ENCODE measurements at regions not wholly inside any gene's neighbourhood (a gene's known extent, or its start where the extent isn't known, plus 50 kb on each side); places are given as distances from the start of the nearest gene placed in this dataset.
"Not testable (repeated sequence)": the region's sequence is repeated elsewhere in the genome, so short reads cannot be mapped to it uniquely, and the experiment has no call there.

DNA sequence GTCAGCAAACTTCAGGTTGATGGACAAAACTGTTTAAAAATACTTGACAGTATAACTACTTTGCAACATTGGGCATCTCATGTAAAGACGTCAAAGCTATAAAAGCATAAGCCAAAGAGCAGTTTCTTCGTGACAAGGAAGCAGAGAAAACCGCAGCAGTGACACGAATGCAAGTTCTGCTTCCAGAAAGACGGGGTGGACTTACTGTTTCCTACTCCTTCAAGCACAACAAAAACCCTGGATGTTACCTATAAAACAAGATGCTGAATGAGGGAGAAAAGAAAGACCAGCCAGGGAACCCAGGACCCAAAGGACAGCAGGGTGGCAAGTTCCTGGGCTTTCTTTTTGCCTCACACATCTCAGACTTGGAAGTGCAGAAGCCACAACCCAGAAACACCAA is 98.0 kb downstream of the DLL1 start:
- no peak for DNase-seq

DNA sequence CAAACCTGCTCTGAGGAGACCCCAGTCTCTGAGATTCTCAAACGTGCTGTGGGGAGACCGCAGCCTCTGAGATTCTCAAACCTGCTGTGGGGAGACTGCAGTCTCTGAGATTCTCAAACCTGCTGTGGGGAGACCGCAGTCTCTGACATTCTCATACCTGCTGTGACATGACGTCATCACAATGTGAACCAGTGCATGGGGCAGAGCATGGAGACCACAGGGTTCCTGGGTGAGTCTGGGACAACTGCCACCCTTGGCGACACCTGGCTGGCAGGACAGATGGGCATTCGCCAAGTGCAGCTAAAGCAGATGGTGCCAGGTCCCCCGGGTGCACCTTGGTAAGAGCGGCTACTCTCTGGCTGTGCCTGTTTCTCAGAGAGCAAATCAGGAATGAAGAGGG is 98.8 kb downstream of the DLL1 start:
- not testable (repeated sequence) for DNase-seq

DNA sequence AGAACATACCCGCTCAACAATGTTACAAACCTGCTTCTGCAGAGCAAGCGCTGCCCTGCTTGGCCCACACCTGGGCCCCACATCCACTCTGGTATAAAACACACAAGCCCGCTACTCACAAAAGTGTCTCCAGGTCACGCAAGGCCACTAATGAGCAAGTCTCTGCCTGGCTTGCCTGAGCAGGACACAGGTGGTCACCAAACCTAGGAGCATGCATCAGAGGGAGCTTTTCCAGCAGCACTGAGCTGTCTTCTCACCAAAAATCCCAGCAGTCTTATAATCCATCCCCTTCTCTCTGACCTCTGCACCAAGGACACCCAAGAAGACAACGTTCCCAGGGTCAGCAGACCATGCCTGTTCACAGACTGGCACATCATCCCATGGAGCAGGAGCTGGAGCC is 100.8 kb downstream of the DLL1 start:
- DNase-seq = no peak

DNA sequence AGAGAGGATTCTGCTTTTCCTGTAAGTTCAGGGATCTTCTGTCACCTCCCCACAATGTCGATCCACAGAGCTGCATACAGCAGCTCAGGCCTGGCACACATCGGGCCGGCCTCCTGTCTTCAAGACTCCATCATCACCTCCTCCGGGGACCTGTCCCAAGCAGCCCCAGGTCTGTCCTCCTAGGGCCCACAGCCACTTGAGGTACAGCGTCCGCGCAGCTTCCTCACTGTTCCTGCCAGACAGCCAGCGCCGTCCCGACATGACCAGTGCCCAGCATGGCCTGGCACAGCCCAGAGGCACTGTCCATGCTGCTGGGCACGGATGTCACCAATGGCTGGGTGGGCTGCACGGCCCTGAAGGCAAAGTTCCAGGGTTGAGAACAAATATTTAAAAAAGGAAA is 101.6 kb downstream of the DLL1 start:
- no peak for DNase-seq

DNA sequence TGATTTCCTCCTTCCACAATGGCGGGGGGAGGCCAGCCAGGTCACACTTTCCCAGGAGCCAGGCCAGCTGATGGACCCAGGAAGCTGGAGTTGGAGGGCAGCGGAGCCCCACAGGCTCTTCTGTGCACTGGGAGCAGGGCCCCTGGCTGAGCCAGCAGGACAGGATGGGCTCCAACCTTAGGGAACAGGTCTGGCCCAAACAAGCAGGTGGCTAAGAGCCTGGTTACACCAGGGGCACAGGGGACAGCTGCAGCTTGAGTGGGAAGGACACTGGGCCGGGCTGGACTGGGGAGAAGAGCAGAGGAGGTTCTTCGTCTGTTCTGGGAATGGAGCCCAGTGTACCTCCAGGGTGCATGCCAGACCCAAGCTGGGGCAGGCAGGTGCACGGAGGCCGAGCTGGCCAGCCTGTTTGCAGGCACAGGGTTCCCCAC is 102.3 kb downstream of the DLL1 start:
- DNase-seq = no peak

DNA sequence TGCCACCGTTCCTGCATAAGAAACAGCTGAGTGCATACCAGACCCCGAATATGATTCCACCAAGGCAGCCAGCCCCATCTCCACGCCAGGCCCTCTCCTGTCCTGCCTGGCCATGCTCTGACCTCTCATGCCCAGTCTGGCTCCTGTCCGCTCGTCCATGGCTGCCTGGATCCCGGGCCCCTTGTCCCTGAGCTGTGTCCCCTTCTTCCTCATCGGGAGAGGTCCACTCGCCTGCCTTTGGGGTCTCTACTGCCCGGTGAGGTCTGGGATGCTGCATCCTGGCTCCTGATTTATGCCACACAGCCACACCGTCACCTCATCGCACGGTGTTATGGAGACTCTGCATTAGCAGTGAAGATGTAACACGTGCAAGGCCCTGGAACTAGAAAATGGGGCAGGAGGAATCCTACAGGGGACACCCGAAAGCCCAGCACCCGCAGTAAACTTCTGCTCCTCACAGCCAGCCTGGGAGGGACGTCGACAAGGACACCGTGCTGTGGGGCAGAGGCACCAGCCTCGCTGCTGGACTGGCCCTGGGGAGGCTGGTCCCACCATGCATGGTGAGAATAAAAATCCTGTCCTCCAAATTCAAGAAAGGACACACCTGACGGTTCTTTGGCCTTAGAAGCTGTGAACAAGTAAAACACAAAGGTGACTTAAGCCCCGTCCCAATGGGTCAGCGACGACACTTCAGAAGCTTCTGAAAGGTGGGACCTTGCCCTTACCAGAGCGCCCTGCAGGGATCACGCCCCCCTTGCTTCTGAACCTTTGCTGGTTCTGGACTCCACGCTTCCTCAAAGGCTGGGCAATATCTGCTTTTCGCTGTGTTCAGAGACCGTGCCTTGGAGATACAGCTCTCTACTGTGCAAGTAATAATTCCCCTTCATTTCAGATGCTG is 103.0 kb downstream of the DLL1 start:
- DNase-seq = no peak

DNA sequence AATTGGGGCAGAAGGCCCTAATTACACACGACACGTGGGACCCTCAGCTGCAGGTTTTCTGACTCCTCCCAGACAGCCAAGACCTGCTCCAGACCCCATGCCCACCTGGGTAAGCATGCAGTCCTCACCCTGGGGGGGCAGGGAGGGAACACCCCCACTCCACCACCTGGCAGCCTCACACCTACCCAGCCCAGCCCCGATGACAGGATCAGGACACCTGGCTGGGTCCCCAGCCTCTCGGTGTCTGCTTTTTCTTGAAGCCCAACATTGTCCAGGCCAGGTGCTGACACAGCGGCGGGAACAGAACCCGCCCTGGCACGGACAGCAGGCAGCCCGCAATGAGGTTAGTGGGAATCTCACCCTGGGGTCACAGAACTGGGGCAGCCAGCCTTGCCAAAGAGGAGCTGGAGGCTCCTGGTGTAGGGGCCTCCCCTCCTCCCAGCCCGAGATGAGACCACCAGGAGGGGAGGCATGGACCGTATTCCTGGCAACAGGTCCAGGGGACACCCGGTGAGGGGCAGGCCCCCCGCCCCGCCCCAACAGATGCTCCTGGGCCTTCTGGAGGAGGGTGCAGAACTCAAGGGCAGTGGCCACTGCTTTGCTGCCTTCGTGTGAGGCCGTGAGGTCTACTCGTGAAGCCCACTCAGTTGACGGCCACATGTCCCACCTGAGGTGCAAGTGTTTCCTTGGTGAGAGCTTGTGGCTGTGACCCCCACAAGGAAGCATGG is 103.8 kb downstream of the DLL1 start:
- DNase-seq = no peak

DNA sequence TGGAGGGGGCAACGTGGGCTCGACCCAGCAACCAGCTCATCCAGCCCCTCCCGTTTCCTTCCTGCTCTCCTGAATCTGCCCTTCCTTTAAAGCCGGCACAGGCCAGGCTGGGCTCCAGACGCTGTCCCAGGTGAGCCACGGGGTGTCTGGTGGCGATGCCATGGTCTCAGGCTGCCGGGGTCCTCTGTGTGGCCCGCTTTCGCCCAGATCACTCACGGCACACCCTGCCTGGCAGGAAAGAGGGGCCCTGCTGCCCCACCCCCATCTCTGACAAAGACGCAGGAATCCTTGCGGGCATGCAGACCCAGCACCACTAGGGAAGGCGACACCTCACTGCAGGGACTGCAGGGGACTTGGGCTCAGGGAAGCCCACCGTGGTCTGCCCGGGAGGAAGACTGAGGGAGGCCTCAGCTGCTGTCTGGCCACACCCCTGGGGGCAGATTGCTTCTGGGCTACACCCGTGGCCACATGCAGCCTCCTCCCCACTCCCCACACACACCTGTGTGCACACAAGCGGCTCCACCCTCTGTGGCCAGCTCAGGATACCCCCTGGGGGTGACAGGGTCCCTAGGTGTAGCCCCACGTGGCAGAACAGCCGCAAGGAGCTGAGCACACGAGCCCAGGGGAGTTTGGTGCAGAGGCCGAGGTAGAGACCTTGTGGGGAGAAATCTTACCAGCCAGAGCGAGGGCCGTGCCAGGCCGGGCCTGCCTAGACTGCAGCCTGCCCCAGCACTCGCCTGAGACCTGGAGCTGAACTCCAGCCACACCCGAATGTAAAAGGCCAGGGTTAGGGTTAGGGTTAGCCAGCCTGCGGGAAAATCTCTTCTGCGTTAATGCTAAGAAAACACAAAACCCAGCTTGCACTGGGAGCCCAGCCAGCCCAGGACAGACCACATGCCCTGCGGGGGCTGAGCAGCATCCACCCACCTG is 104.6 kb downstream of the DLL1 start:
- no peak for DNase-seq

DNA sequence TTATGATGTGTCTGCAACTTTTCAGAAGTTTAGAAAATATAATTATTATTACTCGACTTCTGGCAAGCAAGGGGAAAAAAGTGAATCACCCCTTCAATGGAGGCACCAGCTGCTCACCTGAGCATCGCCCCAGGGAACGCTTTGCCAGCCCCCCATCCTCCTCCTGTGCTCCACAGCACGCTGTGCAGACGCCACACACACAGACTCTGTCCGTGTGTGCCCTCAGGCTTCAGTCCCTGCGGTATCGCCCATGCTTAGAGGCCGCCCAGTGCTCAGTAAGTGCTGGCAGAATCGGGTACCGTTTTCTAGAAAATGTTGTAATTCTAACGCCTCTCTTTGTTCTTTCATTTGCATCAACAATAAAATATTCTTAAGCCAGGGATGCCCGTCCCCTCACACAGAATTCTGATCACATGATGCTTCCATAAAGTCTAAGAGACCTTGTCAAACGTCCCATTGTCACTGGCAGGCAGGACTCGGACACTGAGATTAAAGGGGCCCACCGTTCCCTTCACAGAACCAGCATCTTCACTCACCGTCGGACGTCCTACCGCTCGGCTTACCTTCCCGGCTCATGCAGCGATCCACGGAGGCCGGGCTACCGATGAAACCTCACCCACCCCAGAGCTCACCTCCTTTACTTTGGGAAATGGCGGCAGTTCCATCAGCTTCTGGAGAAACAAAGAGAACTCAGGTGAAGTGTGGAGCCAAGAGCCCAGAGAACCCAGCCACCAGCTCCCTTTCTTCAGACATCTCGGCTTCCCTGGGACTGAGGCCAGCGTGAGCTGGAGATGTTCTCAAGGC is 105.5 kb downstream of the DLL1 start:
- DNase-seq = no peak

DNA sequence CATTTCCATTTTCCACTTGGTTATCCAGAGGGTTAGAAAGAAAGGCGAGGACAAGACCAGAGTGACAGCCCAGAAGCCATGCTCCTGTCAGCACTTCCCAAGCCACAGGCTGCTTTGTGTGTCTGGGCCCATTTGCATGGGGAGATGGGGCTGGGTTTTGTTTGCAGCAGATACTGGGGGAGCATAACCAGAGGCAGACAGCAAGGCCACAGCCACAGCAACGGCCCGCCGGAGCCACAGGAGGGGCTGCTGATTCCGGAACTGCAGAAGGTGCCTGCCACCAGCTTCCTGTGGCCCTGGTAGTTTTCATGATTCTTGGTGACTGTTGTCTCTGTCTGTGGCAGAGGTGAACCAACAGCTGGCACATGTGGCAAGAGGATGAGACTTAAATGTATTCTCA is 106.6 kb downstream of the DLL1 start:
- no peak for DNase-seq

DNA sequence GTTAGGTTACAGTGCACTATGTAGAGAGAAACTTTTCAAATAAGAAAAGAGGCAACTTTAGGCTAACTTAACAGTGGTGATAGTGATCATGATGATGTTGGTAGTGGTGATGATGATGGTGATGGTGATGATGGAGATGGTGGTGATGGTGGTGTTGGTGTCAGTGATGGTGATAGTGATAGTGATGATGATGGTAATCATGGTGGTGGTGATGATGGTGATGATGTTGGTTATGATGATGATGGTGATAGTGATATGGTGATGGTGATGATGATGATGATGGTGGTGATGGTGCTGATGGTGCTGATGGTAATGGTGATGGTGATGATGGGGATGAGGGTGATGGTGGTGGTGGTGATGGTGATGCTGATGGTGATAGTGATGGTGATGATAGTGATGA is 107.4 kb downstream of the DLL1 start:
- no peak for DNase-seq

DNA sequence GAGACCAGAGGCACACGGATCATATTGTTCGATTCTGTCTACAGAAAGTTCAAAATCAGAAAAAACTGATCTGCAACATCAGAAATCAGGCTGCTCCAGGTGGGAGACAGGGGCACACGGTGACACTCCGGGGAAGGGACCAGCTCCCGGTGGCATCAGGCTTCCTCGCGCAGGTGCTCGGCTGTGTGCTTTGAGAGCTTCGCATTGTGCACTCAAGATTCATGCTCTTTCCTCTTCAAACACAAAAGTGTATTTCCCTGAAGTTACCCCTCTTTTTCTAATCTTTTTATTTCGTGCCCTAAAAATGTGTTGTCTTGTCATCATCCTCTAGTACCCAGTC is 108.1 kb downstream of the DLL1 start:
- no peak for DNase-seq

DNA sequence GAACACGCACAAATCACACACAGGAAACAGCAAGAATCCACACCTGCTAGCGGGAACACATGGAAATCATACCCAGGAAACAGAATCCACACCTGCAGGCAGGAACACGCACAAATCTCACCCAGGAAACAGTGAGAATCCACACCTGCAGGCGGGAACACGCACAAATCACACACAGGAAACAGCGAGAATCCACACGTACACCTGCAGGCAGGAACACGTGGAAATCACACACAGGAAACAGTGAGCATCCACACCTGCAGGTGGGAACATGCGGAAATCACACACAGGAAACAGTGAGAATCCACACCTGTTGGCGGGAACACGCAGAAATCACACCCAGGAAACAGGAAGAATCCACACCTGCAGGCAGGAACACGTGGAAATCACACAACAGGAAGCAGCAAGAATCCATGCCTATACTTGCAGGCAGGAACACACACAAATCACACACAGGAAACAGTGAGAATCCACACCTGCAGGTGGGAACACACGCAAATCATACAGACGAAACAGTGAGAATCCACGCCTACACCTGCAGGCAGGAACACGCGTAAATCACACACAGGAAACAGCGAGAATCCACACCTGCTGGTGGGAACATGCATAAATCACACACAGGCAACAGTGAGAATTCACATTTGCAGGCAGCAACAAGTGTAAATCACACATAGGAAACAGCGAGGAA is 108.6 kb downstream of the DLL1 start:
- no peak for DNase-seq

DNA sequence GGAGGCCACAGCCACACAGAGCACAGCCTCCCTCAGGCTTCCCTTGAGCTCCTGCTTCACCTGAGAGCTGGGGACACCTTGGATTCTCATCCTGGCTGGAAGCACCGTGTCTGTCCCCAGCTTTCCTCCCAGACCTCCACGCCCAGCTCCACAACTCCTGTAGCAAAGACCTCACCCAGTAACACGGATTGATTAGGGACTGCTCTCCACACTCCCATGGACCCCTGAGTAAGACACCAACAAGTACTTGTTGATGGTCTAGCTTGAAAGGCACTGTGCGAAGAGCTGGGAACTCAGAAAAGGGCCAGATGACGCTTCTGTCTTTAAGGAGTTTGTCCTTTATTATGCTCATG is 109.6 kb downstream of the DLL1 start:
- no peak for DNase-seq

DNA sequence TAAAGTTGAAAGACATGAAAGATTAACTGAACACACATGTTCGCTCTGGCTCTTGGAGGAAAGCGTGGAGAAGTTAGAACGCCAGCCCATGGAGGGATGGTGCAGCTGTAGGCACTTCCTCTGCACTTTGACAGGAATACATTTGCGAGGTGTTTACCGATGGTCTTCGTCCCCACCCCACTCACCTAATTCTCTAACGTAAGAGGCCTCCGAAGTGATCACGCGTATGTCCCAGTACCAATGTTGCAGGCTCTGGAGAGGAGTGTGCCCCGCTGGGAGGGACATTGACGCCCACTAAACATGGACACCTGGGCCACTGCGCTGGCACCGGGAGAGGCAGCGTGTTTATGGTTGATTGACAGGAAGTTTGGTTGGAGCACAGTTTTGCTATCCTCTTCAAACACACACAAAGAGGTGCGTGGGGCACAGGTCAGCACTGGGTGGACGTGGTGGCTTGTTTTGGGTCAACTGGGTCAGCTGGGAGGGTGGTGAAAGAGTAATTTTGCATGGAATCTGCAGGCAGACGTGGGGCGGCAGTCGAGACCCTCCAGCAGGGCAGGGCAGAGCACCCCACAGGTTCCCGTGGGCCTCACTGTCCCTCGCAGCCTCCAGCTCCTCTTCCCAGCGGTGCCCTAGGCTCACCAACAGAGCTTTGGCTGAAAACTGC is 110.1 kb downstream of the DLL1 start:
- DNase-seq = no peak

DNA sequence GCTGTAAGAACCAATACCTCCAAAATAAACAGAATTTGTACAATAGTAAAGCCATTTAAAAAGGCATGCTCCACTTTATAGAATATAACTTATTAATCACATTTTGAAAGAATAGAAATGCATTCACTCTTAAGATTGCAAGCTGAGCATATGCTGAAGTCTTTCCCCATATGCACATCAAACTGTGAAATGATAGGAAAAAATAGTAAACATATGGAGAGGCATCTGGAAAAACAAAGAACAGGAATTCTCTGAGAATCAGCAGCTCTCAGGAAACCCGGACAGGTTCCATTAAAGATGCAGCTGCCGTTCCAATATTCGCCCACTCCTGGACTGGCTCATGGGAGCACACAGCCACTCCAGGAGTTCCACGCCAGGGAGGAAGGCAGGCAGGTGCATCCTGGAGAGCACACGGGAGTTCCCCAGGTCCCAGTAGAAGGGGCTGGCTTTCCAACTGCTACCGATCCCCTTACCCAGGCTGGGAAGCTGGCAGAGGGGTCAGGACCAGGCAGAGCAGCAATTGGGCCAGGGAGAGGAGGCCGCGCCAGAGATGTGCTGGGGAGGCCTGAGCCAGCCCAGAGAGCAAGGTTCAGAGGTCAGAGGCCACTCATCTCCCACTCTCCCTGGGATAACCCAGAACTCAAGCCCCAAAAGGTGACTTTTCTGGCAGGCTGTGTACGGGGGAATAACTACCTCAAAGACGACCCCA is 111.1 kb downstream of the DLL1 start:
- no peak for DNase-seq

DNA sequence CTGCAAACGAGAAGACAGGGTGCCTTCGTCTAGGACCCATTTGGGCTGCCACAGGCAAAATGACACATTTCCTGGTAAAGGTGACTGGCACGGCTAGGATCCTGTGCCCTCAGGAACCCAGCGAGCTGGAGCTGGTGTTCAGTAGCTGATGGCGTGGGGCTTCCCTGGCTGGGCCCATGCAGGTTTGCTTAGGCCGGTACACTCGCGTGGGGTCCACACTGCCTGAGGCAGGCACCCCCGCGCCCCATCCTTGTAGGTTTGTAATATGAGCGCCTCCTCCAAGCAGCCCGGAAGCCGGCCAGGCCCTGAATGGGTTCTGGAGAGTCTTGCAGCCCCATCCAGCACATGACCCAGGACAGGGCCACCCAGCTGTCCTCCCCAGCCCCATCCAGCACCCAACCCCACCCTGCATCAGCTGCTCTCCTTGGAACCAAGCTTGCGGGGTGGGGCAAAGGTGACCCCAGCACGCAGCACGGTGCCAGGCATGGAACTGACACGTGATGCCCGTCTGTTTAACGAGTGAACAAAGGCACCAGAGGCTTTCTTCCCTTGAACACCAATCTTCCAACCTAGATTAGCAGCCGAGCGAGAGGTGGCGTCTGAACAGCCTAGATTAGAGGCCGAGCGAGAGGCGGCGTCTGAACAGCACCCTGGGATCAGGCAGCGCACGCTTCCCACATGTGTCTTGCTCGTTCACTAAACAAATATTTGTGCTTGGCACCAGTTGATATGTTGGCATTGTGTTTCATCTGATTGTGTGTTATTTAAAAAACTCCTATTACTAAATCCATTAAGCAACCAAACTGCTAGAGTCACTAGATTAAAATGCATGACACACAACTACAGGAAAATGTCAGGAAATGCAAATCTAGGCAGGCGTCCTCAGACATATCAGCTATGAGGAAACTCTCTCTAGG is 112.1 kb downstream of the DLL1 start:
- no peak for DNase-seq

DNA sequence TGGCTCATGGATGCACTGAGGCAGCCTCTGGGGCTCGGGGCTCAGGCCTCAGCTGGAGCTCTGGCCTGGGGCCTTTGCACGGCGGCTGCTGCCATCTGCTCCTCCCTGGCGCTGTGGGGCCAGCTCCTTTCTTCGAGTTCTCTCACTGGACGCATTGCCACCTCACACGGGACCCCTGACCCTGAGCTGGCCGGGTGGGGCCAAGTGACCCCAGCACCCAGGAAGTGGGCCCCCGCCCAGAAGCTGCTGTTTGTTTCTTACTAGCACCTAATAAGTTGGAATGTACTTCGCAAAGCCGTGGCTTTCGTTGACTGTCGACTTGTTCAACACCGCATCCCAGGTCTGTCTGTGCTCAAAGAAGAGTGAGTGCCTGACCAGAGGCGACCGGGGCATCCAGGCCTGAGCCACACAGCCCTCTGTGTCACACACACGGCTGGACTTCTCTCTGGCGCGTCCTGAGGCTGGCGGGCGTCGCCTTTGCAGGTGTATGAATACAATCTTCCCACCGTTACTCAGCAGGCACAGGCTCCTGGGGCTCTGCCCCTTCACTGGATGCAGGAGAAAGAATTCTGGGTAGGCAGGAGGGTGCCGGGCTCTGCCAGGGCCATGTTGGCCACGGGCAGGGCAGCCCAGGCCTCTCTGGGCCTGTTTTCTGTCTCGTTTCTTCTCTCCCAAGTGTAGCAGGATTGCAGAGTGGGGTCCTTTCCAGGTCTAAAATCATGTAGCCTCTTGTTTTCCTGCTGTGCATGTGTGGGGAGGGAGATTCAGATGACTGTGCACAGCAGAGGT is 112.9 kb downstream of the DLL1 start:
- no peak for DNase-seq

Data from NK-92 treated with Interleukin-12 subunit alpha and Interleukin-12 subunit beta, amount 100 ng/mL, for 24 hours (cell line).